ENCODE measurements at regions not wholly inside any gene's neighbourhood (a gene's known extent, or its start where the extent isn't known, plus 50 kb on each side); places are given as distances from the start of the nearest gene placed in this dataset.

DNA sequence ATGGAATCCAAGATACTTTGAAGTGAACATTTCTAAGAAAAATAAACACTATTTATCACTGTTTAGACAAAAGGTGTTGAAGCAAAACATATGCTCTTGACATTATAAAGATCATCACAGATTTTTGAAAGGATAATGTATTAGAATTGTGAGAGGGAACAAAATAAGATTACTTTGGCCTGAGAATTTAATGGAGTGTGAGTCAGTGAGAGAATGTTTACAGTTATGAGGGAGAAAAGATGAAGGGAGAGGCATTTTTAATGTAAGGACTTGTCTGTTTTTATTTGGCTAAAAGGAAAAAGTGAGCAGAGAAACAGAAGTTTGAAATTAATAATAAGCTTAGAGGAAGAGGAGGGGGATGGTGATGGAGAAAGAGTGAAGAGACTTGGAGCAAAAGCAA, 1010.1 kb downstream of the EFNA5 start:
- Histone ChIP-seq H3K9me3 (ENCODE audit: control insufficient read depth in 2 of 3, insufficient read depth in 1 of 3, low read length in 3 of 3) (no peaks in the 10 kb centered on the region), H3K4me3 (ENCODE audit: low read length in 3 of 3) (no peak overlapping the region), H3K4me1 (ENCODE audit: control insufficient read depth in 2 of 3, insufficient read depth in 2 of 3, low read depth in 1 of 3, low read length in 3 of 3) (no peaks in the 10 kb centered on the region), H3K27me3 (ENCODE audit: control insufficient read depth, insufficient read depth, low read length) (no peaks in the 10 kb centered on the region), H3K9ac (ENCODE audit: low read length in 3 of 3) (no peak overlapping the region), H3K27ac (ENCODE audit: low read depth in 2 of 2, low read length in 2 of 2) (no peak overlapping the region), H3K36me3 (ENCODE audit: control insufficient read depth in 2 of 3, insufficient read depth in 3 of 3, low read length in 3 of 3) (no peaks in the 10 kb centered on the region)
- TF ChIP-seq, protein P1, sequence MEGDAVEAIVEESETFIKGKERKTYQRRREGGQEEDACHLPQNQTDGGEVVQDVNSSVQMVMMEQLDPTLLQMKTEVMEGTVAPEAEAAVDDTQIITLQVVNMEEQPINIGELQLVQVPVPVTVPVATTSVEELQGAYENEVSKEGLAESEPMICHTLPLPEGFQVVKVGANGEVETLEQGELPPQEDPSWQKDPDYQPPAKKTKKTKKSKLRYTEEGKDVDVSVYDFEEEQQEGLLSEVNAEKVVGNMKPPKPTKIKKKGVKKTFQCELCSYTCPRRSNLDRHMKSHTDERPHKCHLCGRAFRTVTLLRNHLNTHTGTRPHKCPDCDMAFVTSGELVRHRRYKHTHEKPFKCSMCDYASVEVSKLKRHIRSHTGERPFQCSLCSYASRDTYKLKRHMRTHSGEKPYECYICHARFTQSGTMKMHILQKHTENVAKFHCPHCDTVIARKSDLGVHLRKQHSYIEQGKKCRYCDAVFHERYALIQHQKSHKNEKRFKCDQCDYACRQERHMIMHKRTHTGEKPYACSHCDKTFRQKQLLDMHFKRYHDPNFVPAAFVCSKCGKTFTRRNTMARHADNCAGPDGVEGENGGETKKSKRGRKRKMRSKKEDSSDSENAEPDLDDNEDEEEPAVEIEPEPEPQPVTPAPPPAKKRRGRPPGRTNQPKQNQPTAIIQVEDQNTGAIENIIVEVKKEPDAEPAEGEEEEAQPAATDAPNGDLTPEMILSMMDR (IDR thresholded peaks at IDR 0.05; ENCODE audit: borderline replicate concordance, extremely low read depth, insufficient read depth) = no peak
- intact Hi-C loops (cut with DNase I) = no loop called here
- FAIRE-seq (no peak), DNase-seq (no peak)

- Histone ChIP-seq H3K4me3 (ENCODE audit: low read length in 3 of 3) (no peak overlapping the region), H3K4me1 (ENCODE audit: control insufficient read depth in 2 of 3, insufficient read depth in 2 of 3, low read depth in 1 of 3, low read length in 3 of 3) (no peaks in the 10 kb centered on the region), H3K9me3 (ENCODE audit: control insufficient read depth in 2 of 3, insufficient read depth in 1 of 3, low read length in 3 of 3) (no peaks in the 10 kb centered on the region), H3K9ac (ENCODE audit: low read length in 3 of 3) (no peak overlapping the region), H3K27ac (ENCODE audit: low read depth in 2 of 2, low read length in 2 of 2) (no peak overlapping the region), H3K36me3 (ENCODE audit: control insufficient read depth in 2 of 3, insufficient read depth in 3 of 3, low read length in 3 of 3) (no peaks in the 10 kb centered on the region), H3K27me3 (ENCODE audit: control insufficient read depth, insufficient read depth, low read length) (no peaks in the 10 kb centered on the region)
- FAIRE-seq (no peak), DNase-seq (no peak)
- intact Hi-C loops (cut with DNase I) = no loop called here
- TF ChIP-seq, protein P1 (IDR thresholded peaks at IDR 0.05; ENCODE audit: borderline replicate concordance, extremely low read depth, insufficient read depth) = no peak
Observed at GRCh38 chr5:106658150-106658549, 1012.6 kb downstream of the EFNA5 start.

DNA sequence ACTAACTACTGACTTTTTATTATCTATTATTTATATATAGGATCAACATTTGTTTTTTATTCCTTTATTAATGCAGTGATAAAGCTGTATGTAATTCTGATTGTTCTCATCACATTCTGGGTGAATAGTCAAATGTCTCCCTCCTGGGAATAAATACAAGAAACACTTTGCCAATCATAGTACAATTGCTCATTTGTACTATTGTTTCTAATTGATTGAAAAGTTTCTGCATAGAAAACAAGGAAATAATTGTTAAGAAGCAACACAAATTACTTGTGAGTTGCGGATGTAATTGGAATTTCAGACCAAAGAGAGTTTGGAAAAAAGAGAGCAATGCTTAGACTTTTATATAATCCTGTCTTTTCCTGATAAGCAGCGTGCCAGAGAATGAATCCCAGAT, 1013.9 kb downstream of the EFNA5 start:
- Histone ChIP-seq H3K9ac (ENCODE audit: low read length in 3 of 3) (no peak overlapping the region), H3K4me1 (ENCODE audit: control insufficient read depth in 2 of 3, insufficient read depth in 2 of 3, low read depth in 1 of 3, low read length in 3 of 3) (no peaks in the 10 kb centered on the region), H3K4me3 (ENCODE audit: low read length in 3 of 3) (no peak overlapping the region), H3K27me3 (ENCODE audit: control insufficient read depth, insufficient read depth, low read length) (no peaks in the 10 kb centered on the region), H3K9me3 (ENCODE audit: control insufficient read depth in 2 of 3, insufficient read depth in 1 of 3, low read length in 3 of 3) (no peaks in the 10 kb centered on the region), H3K36me3 (ENCODE audit: control insufficient read depth in 2 of 3, insufficient read depth in 3 of 3, low read length in 3 of 3) (no peaks in the 10 kb centered on the region), H3K27ac (ENCODE audit: low read depth in 2 of 2, low read length in 2 of 2) (no peak overlapping the region)
- no peak for FAIRE-seq
- DNase-seq = no peak
- intact Hi-C loops (cut with DNase I) = no loop called here
- TF ChIP-seq, protein P1 (IDR thresholded peaks at IDR 0.05; ENCODE audit: borderline replicate concordance, extremely low read depth, insufficient read depth) = no peak

- intact Hi-C loops (cut with DNase I) = no loop called here
- DNase-seq (no peak), FAIRE-seq (no peak)
- Histone ChIP-seq H3K9ac (ENCODE audit: low read length in 3 of 3) (no peak overlapping the region), H3K27me3 (ENCODE audit: control insufficient read depth, insufficient read depth, low read length) (no peaks in the 10 kb centered on the region), H3K27ac (ENCODE audit: low read depth in 2 of 2, low read length in 2 of 2) (no peak overlapping the region), H3K9me3 (ENCODE audit: control insufficient read depth in 2 of 3, insufficient read depth in 1 of 3, low read length in 3 of 3) (no peaks in the 10 kb centered on the region), H3K4me3 (ENCODE audit: low read length in 3 of 3) (no peak overlapping the region), H3K36me3 (ENCODE audit: control insufficient read depth in 2 of 3, insufficient read depth in 3 of 3, low read length in 3 of 3) (no peaks in the 10 kb centered on the region), H3K4me1 (ENCODE audit: control insufficient read depth in 2 of 3, insufficient read depth in 2 of 3, low read depth in 1 of 3, low read length in 3 of 3) (no peaks in the 10 kb centered on the region)
- TF ChIP-seq, protein P1 (IDR thresholded peaks at IDR 0.05; ENCODE audit: borderline replicate concordance, extremely low read depth, insufficient read depth) = no peak
Observed at GRCh38 chr5:106649031-106649430, 1021.7 kb downstream of the EFNA5 start.
